Smooth muscle cell (in vitro differentiated cells): ENCODE measurements at regions not wholly inside any gene's neighbourhood (a gene's known extent, or its start where the extent isn't known, plus 50 kb on each side); places are given as distances from the start of the nearest gene placed in this dataset.

Experiments used
- DNase-seq: peaks from one replicate; lab custom pipeline; 2025; ENCODE audit not compliant: unreplicated experiment; lab: John Stamatoyannopoulos, UW
- H2AFZ ChIP-seq: fragments of 200-600 bp; sonication (generic); 2 replicates; pipeline ENCODE4 v1.6.0; 2016; ENCODE audit warnings: antibody characterized with exemption, low read depth, mild to moderate bottlenecking
- H3F3A ChIP-seq: fragments of 200-600 bp; sonication (generic); 2 replicates; pipeline ENCODE4 v1.6.0; 2017; ENCODE audit warnings: antibody characterized with exemption, low read depth
- H3K27ac ChIP-seq: fragments of 200-600 bp; sonication (generic); 2 replicates; pipeline ENCODE4 v1.5.1; 2016; ENCODE audit warnings: low read depth, mild to moderate bottlenecking
- H3K27me3 ChIP-seq: fragments of 200-600 bp; sonication (generic); 2 replicates; pipeline ENCODE4 v1.6.1; 2016; ENCODE audit warnings: low read depth, mild to moderate bottlenecking
- H3K36me3 ChIP-seq: fragments of 200-600 bp; sonication (generic); 2 replicates; pipeline ENCODE4 v1.5.1; 2016; ENCODE audit warnings: low read depth
- H3K4me1 ChIP-seq: fragments of 200-600 bp; sonication (generic); 2 replicates; pipeline ENCODE4 v1.5.1; 2016; ENCODE audit warnings: low read depth
- H3K4me2 ChIP-seq: fragments of 200-600 bp; sonication (generic); 2 replicates; pipeline ENCODE4 v1.6.0; 2016; ENCODE audit warnings: mild to moderate bottlenecking
- H3K4me3 ChIP-seq: fragments of 200-600 bp; sonication (generic); 2 replicates; pipeline ENCODE4 v1.5.1; 2016; ENCODE audit warnings: mild to moderate bottlenecking
- H3K79me2 ChIP-seq: fragments of 200-600 bp; sonication (generic); 2 replicates; pipeline ENCODE4 v1.6.0; 2016; ENCODE audit warnings: low read depth, mild to moderate bottlenecking
- H3K9ac ChIP-seq: fragments of 200-600 bp; sonication (generic); 2 replicates; pipeline ENCODE4 v1.6.0; 2016; ENCODE audit warnings: low read depth
- H3K9me3 ChIP-seq: fragments of 200-600 bp; sonication (generic); replicated peaks from 2 replicates; pipeline ENCODE4 v1.5.1; 2016; ENCODE audit warnings: low read depth
- H4K20me1 ChIP-seq: fragments of 200-600 bp; sonication (generic); 2 replicates; pipeline ENCODE4 v1.6.0; 2016; ENCODE audit warnings: low read depth
- WGBS: methylation state at CpG from one replicate; pipeline ENCODE4 v1.1.7; 2016; ENCODE audit warnings: low lambda C conversion rate; 5-methylcytosine and 5-hydroxymethylcytosine counted together
- TF ChIP-seq, protein P1 (sequence below): fragments of 200-600 bp; sonication (generic); IDR thresholded peaks from 2 replicates; pipeline ENCODE4 v1.5.1; 2017; ENCODE audit warnings: borderline replicate concordance, mild to moderate bottlenecking, antibody characterized with exemption; ENCODE audit not compliant: insufficient read depth, poor library complexity, severe bottlenecking

DNA sequence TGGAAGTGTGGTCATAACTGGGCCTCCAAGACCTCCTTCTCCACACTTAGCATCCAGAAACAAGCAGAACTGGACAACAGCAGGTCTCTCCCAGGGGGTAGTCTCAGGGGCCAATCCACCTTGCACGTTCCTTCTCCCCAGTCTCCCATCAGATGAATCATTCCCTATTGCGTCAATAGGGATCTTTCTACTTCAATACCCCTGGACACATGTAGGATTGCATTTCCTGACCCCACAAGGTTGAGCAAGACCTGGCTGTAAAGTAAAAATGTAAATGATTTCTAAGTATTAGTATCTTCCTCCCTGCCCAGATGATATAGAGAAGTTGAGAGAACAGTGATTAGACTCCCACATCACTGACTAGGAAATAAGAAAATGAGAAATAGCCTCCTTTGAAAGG lies 224.5 kb upstream of the CSF3R start:
- H3K36me3 ChIP-seq, result no peaks in the 10 kb centered on the region
- no peaks in the 10 kb centered on the region for H3K9me3 ChIP-seq
- no peaks in the 10 kb centered on the region for H4K20me1 ChIP-seq
- no peak for DNase-seq
- no peak overlapping the region for H2AFZ ChIP-seq
- no peak overlapping the region for H3K9ac ChIP-seq
- H3K4me3 ChIP-seq, result no peak overlapping the region
- TF ChIP-seq, protein P1, sequence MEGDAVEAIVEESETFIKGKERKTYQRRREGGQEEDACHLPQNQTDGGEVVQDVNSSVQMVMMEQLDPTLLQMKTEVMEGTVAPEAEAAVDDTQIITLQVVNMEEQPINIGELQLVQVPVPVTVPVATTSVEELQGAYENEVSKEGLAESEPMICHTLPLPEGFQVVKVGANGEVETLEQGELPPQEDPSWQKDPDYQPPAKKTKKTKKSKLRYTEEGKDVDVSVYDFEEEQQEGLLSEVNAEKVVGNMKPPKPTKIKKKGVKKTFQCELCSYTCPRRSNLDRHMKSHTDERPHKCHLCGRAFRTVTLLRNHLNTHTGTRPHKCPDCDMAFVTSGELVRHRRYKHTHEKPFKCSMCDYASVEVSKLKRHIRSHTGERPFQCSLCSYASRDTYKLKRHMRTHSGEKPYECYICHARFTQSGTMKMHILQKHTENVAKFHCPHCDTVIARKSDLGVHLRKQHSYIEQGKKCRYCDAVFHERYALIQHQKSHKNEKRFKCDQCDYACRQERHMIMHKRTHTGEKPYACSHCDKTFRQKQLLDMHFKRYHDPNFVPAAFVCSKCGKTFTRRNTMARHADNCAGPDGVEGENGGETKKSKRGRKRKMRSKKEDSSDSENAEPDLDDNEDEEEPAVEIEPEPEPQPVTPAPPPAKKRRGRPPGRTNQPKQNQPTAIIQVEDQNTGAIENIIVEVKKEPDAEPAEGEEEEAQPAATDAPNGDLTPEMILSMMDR, result no peak
- no peak overlapping the region for H3K4me2 ChIP-seq
- no peaks in the 10 kb centered on the region for H3K79me2 ChIP-seq
- peaks cover 31% of the 10 kb centered on the region for H3K27me3 ChIP-seq
- H3K27ac ChIP-seq, result no peak overlapping the region
- H3F3A ChIP-seq, result no peaks in the 10 kb centered on the region
- peaks cover 21% of the 10 kb centered on the region for H3K4me1 ChIP-seq
- 84% methylated on average over 2 of the region's 2 CpGs for WGBS

DNA sequence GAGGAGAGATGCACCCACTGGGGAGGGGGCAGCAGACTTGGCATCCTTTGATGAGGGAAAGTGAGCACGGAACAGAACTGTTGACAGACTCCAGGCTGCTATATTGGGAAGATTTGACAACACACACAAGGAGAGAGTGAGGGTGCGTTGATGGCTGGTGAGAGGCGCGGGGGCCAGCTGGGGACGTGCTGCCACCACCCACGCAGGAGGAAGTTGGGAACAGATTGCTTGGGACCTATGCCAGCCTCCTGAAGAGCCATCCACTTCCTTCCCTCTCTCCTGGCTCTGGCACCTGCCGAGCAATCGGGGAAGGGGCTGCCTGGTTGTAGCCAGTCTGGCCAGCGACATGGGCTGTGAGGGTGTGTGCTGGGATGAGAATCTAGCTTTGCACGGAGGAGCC lies 223.7 kb upstream of the CSF3R start:
- H3K27me3 ChIP-seq, result peaks cover 30% of the 10 kb centered on the region
- no peak overlapping the region for H3K27ac ChIP-seq
- TF ChIP-seq, protein P1, result no peak
- H3F3A ChIP-seq, result no peaks in the 10 kb centered on the region
- WGBS, result 83% methylated on average over 10 of the region's 10 CpGs
- H3K4me1 ChIP-seq, result peaks cover 14% of the 10 kb centered on the region
- no peaks in the 10 kb centered on the region for H3K79me2 ChIP-seq
- H4K20me1 ChIP-seq, result no peaks in the 10 kb centered on the region
- no peaks in the 10 kb centered on the region for H3K9me3 ChIP-seq
- no peak for DNase-seq
- no peak overlapping the region for H2AFZ ChIP-seq
- no peak overlapping the region for H3K9ac ChIP-seq
- H3K4me3 ChIP-seq, result no peak overlapping the region
- H3K36me3 ChIP-seq, result no peaks in the 10 kb centered on the region
- H3K4me2 ChIP-seq, result no peak overlapping the region

- TF ChIP-seq, protein P1, result no peak
- Histone ChIP-seq H3F3A (no peaks in the 10 kb centered on the region), H3K9ac (no peak overlapping the region), H2AFZ (no peak overlapping the region), H3K9me3 (no peaks in the 10 kb centered on the region), H3K4me3 (no peak overlapping the region), H3K27me3 (peaks cover 28% of the 10 kb centered on the region), H3K79me2 (no peaks in the 10 kb centered on the region), H3K4me1 (peaks cover 11% of the 10 kb centered on the region), H3K36me3 (no peaks in the 10 kb centered on the region), H3K27ac (no peak overlapping the region), H4K20me1 (no peaks in the 10 kb centered on the region), H3K4me2 (no peak overlapping the region)
- 72% methylated on average over 4 of the region's 4 CpGs for WGBS
- no peak for DNase-seq
Measured at GRCh38 chr1:36705629-36706028, 222.9 kb upstream of the CSF3R start.

- H2AFZ ChIP-seq, result no peak overlapping the region
Measured at GRCh38 chr1:36703526-36704208, 221.0 kb upstream of the CSF3R start.

More at GRCh38 chr1:36703526-36704208, 221.0 kb upstream of the CSF3R start:
- Histone ChIP-seq H3K9me3 (no peaks in the 10 kb centered on the region), H3K4me1 (peaks cover 5% of the 10 kb centered on the region), H3K36me3 (no peaks in the 10 kb centered on the region), H4K20me1 (no peaks in the 10 kb centered on the region), H3K27ac (no peak overlapping the region), H3K27me3 (peaks cover 40% of the 10 kb centered on the region), H3K9ac (no peak overlapping the region), H3K4me3 (no peak overlapping the region), H3F3A (no peaks in the 10 kb centered on the region), H3K4me2 (no peak overlapping the region), H3K79me2 (no peaks in the 10 kb centered on the region)
- TF ChIP-seq, protein P1, result peak; percentile 95
- 29% methylated on average over 19 of the region's 19 CpGs for WGBS
- DNase-seq, result peak; percentile 31
